Common myeloid progenitor, CD34-positive (primary cell): ENCODE measurements at regions not wholly inside any gene's neighbourhood (a gene's known extent, or its start where the extent isn't known, plus 50 kb on each side); places are given as distances from the start of the nearest gene placed in this dataset.
"Not testable (repeated sequence)": the region's sequence is repeated elsewhere in the genome, so short reads cannot be mapped to it uniquely, and the experiment has no call there.

ENCODE experiments used
- CTCF ChIA-PET: fragments of 350-600 bp; sonication (Branson Sonifier 250); formaldehyde crosslinking; loops from one replicate; lab custom pipeline; 2021; ENCODE audit warnings: antibody characterized with exemption; lab: Charles Lee
- POLR2A ChIA-PET: fragments of 350-600 bp; sonication (Branson Sonifier 250); formaldehyde crosslinking; loops from one replicate; lab custom pipeline; 2021; ENCODE audit warnings: antibody characterized with exemption; lab: Charles Lee
- DNase-seq, 3 donors: peaks; one replicate each; pipeline versions ENCODE4 v3.0.0 to v3.0.0-alpha.2; 2013
- H3K27ac ChIP-seq, 2 experiments: 1 replicate in 1 of 2; 2 replicates in 1 of 2; pipeline ENCODE4 v1.7.0; 2013; ENCODE audit warnings: inconsistent platforms in 2 of 2, low read length in 2 of 2, mild to moderate bottlenecking in 2 of 2, low read depth in 1 of 2, moderate library complexity in 1 of 2; ENCODE audit not compliant: severe bottlenecking in 2 of 2, insufficient read depth in 1 of 2, poor library complexity in 1 of 2
- H3K27me3 ChIP-seq, 5 experiments: replicated peaks in 2 of 5; 1 replicate in 3 of 5; 2 replicates in 2 of 5; pipeline versions ENCODE4 v1.6.1 to v1.7.0; 2013; ENCODE audit warnings: low read length in 4 of 5, mild to moderate bottlenecking in 2 of 5, moderate library complexity in 2 of 5, inconsistent platforms in 1 of 5; ENCODE audit not compliant: insufficient read depth in 5 of 5, control insufficient read depth in 4 of 5
- H3K36me3 ChIP-seq, 4 experiments: 1 replicate in 2 of 4; 2 replicates in 2 of 4; pipeline versions ENCODE4 v1.6.1 to v1.7.0; 2013; ENCODE audit warnings: low read length in 3 of 4, control low read depth in 1 of 4, mild to moderate bottlenecking in 1 of 4; ENCODE audit not compliant: control insufficient read depth in 4 of 4, insufficient read depth in 4 of 4
- H3K4me1 ChIP-seq, 4 experiments: 1 replicate in 3 of 4; 2 replicates in 1 of 4; pipeline versions ENCODE4 v1.6.1 to v1.7.1; 2013; ENCODE audit warnings: low read length in 3 of 4, mild to moderate bottlenecking in 3 of 4, control low read depth in 1 of 4, inconsistent platforms in 1 of 4, moderate library complexity in 1 of 4; ENCODE audit not compliant: control insufficient read depth in 4 of 4, insufficient read depth in 4 of 4; ENCODE audit errors: control extremely low read depth in 1 of 4
- H3K4me3 ChIP-seq, 7 experiments: 1 replicate in 4 of 7; 2 replicates in 3 of 7; pipeline versions ENCODE4 v1.5.1 to v1.7.0; 2013; ENCODE audit warnings: mild to moderate bottlenecking in 7 of 7, low read length in 6 of 7, moderate library complexity in 6 of 7, inconsistent platforms in 2 of 7, low read depth in 2 of 7, control low read depth in 1 of 7; ENCODE audit not compliant: insufficient read depth in 4 of 7, control insufficient read depth in 1 of 7; ENCODE audit errors: extremely low read depth in 1 of 7
- H3K9me3 ChIP-seq, 5 experiments: 1 replicate in 4 of 5; 2 replicates in 1 of 5; pipeline versions ENCODE4 v1.6.1 to v1.7.1; 2013; ENCODE audit warnings: low read length in 4 of 5, mild to moderate bottlenecking in 2 of 5, inconsistent platforms in 1 of 5, low read depth in 1 of 5, moderate library complexity in 1 of 5; ENCODE audit not compliant: control insufficient read depth in 4 of 5, insufficient read depth in 2 of 5; ENCODE audit errors: control extremely low read depth in 1 of 5
- WGBS: methylation state at CpG from one replicate; pipeline ENCODE4 v1.1.5; 2013; ENCODE audit not compliant: insufficient coverage; 5-methylcytosine and 5-hydroxymethylcytosine counted together

GRCh38 chr10:84719687-84720086, 391.3 kb downstream of the CCSER2 start:
- Histone ChIP-seq H3K27ac (no peak overlapping the region), H3K4me3 (no peak overlapping the region), H3K4me1 (no peaks in the 10 kb centered on the region), H3K36me3 (no peaks in the 10 kb centered on the region), H3K9me3 (no peaks in the 10 kb centered on the region), H3K27me3 (peaks cover 0 to 5% (median 4%) of the 10 kb centered on the region in 5 experiments)
- CTCF ChIA-PET: no interaction called here
- DNase-seq: no peak
- POLR2A ChIA-PET: no interaction called here
- no CpG with 5 or more reads among the region's 1 CpG for WGBS

- POLR2A ChIA-PET: no interaction called here
- H3K4me1 ChIP-seq: no peaks in the 10 kb centered on the region
- H3K4me3 ChIP-seq: no peak overlapping the region
- no peaks in the 10 kb centered on the region for H3K9me3 ChIP-seq
- 89% methylated on average over 5 of the region's 5 CpGs for WGBS
- DNase-seq: no peak
- H3K36me3 ChIP-seq: no peaks in the 10 kb centered on the region
- H3K27me3 ChIP-seq: peaks cover 0 to 5% (median 0%) of the 10 kb centered on the region in 5 experiments
- no peak overlapping the region for H3K27ac ChIP-seq
- CTCF ChIA-PET: no interaction called here
Observed at GRCh38 chr10:84727398-84727797, 399.0 kb downstream of the CCSER2 start.

GRCh38 chr10:84739126-84739525, 410.7 kb downstream of the CCSER2 start:
- H3K4me3 ChIP-seq, H3K27me3 ChIP-seq, DNase-seq, CTCF ChIA-PET, H3K4me1 ChIP-seq, H3K27ac ChIP-seq, H3K36me3 ChIP-seq, POLR2A ChIA-PET, H3K9me3 ChIP-seq: not testable (repeated sequence)
- WGBS: 83% methylated on average over 1 of the region's 9 CpGs

GRCh38 chr10:84739641-84740040, 411.3 kb downstream of the CCSER2 start:
- no peak overlapping the region for H3K27ac ChIP-seq
- H3K27me3 ChIP-seq: no peaks in the 10 kb centered on the region
- no peak overlapping the region for H3K4me3 ChIP-seq
- POLR2A ChIA-PET: no interaction called here
- no peak for DNase-seq
- CTCF ChIA-PET: no interaction called here
- WGBS: no CpG with 5 or more reads among the region's 1 CpG
- H3K36me3 ChIP-seq: no peaks in the 10 kb centered on the region
- no peaks in the 10 kb centered on the region for H3K4me1 ChIP-seq
- H3K9me3 ChIP-seq: peaks cover 0 to 3% (median 0%) of the 10 kb centered on the region in 5 experiments

- H3K27ac ChIP-seq: no peak overlapping the region
- peaks cover 0 to 3% (median 0%) of the 10 kb centered on the region in 5 experiments for H3K9me3 ChIP-seq
- no peak overlapping the region for H3K4me3 ChIP-seq
- CTCF ChIA-PET: interaction anchor here (1.0 kb wide), 1 partner anchor 130 kb away, joined by 3 read pairs; no protein-coding TSS in a partner anchor
- DNase-seq: peak; percentile 0 to 4 (median 1)
- POLR2A ChIA-PET: no interaction called here
- H3K36me3 ChIP-seq: no peaks in the 10 kb centered on the region
- H3K27me3 ChIP-seq: no peaks in the 10 kb centered on the region
- H3K4me1 ChIP-seq: no peaks in the 10 kb centered on the region
Observed at GRCh38 chr10:84743483-84743882, 415.1 kb downstream of the CCSER2 start.

GRCh38 chr10:84755311-84755710, 426.9 kb downstream of the CCSER2 start:
- Histone ChIP-seq H3K4me3 (no peak overlapping the region), H3K27ac (no peak overlapping the region), H3K36me3 (no peaks in the 10 kb centered on the region), H3K9me3 (no peaks in the 10 kb centered on the region), H3K4me1 (no peaks in the 10 kb centered on the region), H3K27me3 (peaks cover 0 to 2% (median 0%) of the 10 kb centered on the region in 5 experiments)
- WGBS: 92% methylated on average over 6 of the region's 7 CpGs
- ChIA-PET POLR2A (no interaction called here), CTCF (interaction anchor here (0.5 kb wide), 1 partner anchor 339 kb away, joined by 3 read pairs; no protein-coding TSS in a partner anchor)
- DNase-seq: no peak

GRCh38 chr10:84756653-84757052, 428.3 kb downstream of the CCSER2 start:
- H3K27me3 ChIP-seq, DNase-seq, H3K9me3 ChIP-seq, H3K4me3 ChIP-seq, H3K27ac ChIP-seq, H3K4me1 ChIP-seq, H3K36me3 ChIP-seq, POLR2A ChIA-PET: not testable (repeated sequence)
- CTCF ChIA-PET: interaction anchor here (0.6 kb wide), 1 partner anchor 27 kb away, joined by 3 read pairs; no protein-coding TSS in a partner anchor
- WGBS: no CpG with 5 or more reads among the region's 3 CpGs
